Gastrocnemius medialis (tissue), 4 donors: ENCODE measurements at regions not wholly inside any gene's neighbourhood (a gene's known extent, or its start where the extent isn't known, plus 50 kb on each side); places are given as distances from the start of the nearest gene placed in this dataset.

ENCODE experiments used
- ATAC-seq, 2 donors: fragments of 150-250 bp; one replicate each; pipeline ENCODE4 v1.9.1; 2016
- DNase-seq, 2 donors: peaks; one replicate each; pipeline ENCODE4 v3.0.0-alpha.2; 2019
- H3K27ac ChIP-seq, 4 donors: fragments of 200-600 bp; sonication (generic); 1 replicate in 1 of 4; 2 replicates in 3 of 4; pipeline ENCODE4 v1.5.1; 2016 to 2018; ENCODE audit warnings: mild to moderate bottlenecking in 2 of 4, moderate library complexity in 1 of 4
- H3K27me3 ChIP-seq, 3 donors: fragments of 200-600 bp; sonication (generic) in 2 of 3; 1 replicate in 1 of 3; 2 replicates in 2 of 3; pipeline versions ENCODE4 v1.5.1 to v1.6.0; 2016 to 2019; ENCODE audit warnings: mild to moderate bottlenecking in 1 of 3, moderate library complexity in 1 of 3
- H3K36me3 ChIP-seq, 2 donors: fragments of 200-600 bp; sonication (generic) in 1 of 2; one replicate each; pipeline ENCODE4 v1.5.1; 2017 to 2018
- H3K4me1 ChIP-seq, 2 donors: fragments of 200-600 bp; sonication (generic) in 1 of 2; one replicate each; pipeline ENCODE4 v1.5.1; 2016 to 2017; ENCODE audit warnings: mild to moderate bottlenecking in 2 of 2
- H3K4me3 ChIP-seq, 4 donors: fragments of 200-600 bp; sonication (generic) in 3 of 4; 1 replicate in 1 of 4; 2 replicates in 3 of 4; pipeline ENCODE4 v1.5.1; 2016 to 2019; ENCODE audit warnings: mild to moderate bottlenecking in 2 of 4
- H3K9me3 ChIP-seq, 3 donors: fragments of 200-600 bp; sonication (generic) in 2 of 3; 1 replicate in 1 of 3; 2 replicates in 2 of 3; pipeline ENCODE4 v1.5.1; 2016 to 2019
- CTCF ChIP-seq, 5 experiments: fragments of 450-650 bp in 3 of 5; fragments of 200-600 bp in 2 of 5; sonication (generic) in 2 of 5; IDR thresholded peaks in 4 of 5; conservative IDR thresholded peaks in 1 of 5; 1 replicate in 4 of 5; 2 replicates in 1 of 5; pipeline ENCODE4 v1.5.1; 2016 to 2019; ENCODE audit warnings: antibody characterized with exemption in 5 of 5, mild to moderate bottlenecking in 3 of 5, moderate library complexity in 3 of 5
- POLR2A ChIP-seq, 2 donors: fragments of 450-650 bp; IDR thresholded peaks; one replicate each; pipeline ENCODE4 v1.6.1; 2017; ENCODE audit warnings: antibody characterized with exemption in 2 of 2, mild to moderate bottlenecking in 2 of 2, moderate library complexity in 2 of 2
- in situ Hi-C, 4 donors: fragments of 200-750 bp; cut with MboI; loops; one replicate each; pipeline versions ENCODE4 v1.15.0 to v1.8.0; 2017; ENCODE audit warnings: low sequenced_read_pairs in 4 of 4
- intact Hi-C: fragments of 100-400 bp; cut with DNase I; formaldehyde crosslinking; loops from one replicate; pipeline ENCODE4 v1.15.1; 2023; ENCODE audit warnings: low total_unique reads

- TF ChIP-seq CTCF (IDR thresholded peaks at IDR 0.05 in 4 of 5, conservative IDR thresholded peaks at IDR 0.05 in 1 of 5) (no peak), POLR2A (IDR thresholded peaks at IDR 0.05) (no peak)
- Histone ChIP-seq H3K27ac (no peak overlapping the region), H3K27me3 (no peaks in the 10 kb centered on the region), H3K9me3 (no peaks in the 10 kb centered on the region), H3K36me3 (no peaks in the 10 kb centered on the region), H3K4me3 (no peak overlapping the region), H3K4me1 (no peaks in the 10 kb centered on the region)
- in situ Hi-C loops = no loop called here
- DNase-seq (no peak), ATAC-seq (no peak)
- intact Hi-C loops = no loop called here
Measured at GRCh38 chr12:61072717-61073116, 1187.5 kb upstream of the USP15 start.

DNA sequence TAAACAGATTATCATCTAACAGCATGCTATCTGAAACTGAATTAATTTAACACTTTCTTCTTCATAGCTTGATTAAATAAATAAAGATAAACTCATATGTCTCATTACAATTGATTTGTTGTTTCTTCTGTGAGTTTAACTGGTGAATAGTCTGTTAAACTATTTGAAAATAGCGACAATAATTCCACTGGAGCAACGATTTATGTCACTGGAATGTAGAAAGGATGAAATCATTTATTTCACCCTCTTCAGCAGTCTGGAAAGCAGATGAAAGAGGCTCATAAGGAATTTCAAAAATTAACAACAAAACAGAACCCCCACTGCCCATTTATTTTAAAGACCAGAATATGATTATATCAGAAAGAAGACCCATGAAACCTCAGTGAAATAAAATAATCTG, 1165.1 kb upstream of the USP15 start:
- Histone ChIP-seq H3K4me1 (no peaks in the 10 kb centered on the region), H3K9me3 (no peaks in the 10 kb centered on the region), H3K4me3 (no peak overlapping the region), H3K27ac (no peak overlapping the region), H3K27me3 (no peaks in the 10 kb centered on the region), H3K36me3 (no peaks in the 10 kb centered on the region)
- TF ChIP-seq CTCF (IDR thresholded peaks at IDR 0.05 in 4 of 5, conservative IDR thresholded peaks at IDR 0.05 in 1 of 5) (no peak), POLR2A (IDR thresholded peaks at IDR 0.05) (no peak)
- intact Hi-C loops = no loop called here
- no peak for ATAC-seq
- in situ Hi-C loops = no loop called here
- no peak for DNase-seq

GRCh38 chr12:61098031-61098580, 1162.1 kb upstream of the USP15 start:
- Histone ChIP-seq H3K4me3 (no peak overlapping the region), H3K36me3 (no peaks in the 10 kb centered on the region), H3K9me3 (no peaks in the 10 kb centered on the region), H3K27me3 (no peaks in the 10 kb centered on the region), H3K27ac (no peak overlapping the region), H3K4me1 (no peaks in the 10 kb centered on the region)
- TF ChIP-seq POLR2A (IDR thresholded peaks at IDR 0.05) = no peak
- no peak for TF ChIP-seq CTCF (IDR thresholded peaks at IDR 0.05 in 4 of 5, conservative IDR thresholded peaks at IDR 0.05 in 1 of 5)
- ATAC-seq (no peak), DNase-seq (no peak)
- in situ Hi-C loops = no loop called here
- intact Hi-C loops = no loop called here

DNA sequence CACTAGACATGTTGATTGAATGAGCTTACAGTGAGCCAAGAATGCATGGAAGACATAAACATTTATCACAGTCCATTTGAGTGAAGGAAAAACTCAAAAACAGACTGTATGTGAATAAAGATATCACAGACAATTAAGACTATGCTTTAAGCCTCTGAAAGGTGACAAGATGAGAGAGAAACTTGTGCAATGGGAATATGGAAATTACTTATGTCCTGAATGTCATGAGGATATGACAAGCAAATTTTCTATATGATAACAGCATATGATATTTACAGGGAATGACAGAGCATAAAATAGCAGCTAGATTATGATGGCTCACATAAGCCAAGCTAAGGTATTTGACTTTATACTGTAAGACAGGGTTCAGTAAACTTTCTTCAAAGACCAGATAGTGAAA, 1153.1 kb upstream of the USP15 start:
- Histone ChIP-seq H3K9me3 (peaks cover 0 to 6% (median 0%) of the 10 kb centered on the region in 3 donors), H3K4me3 (no peak overlapping the region), H3K27ac (no peak overlapping the region), H3K36me3 (no peaks in the 10 kb centered on the region), H3K4me1 (no peaks in the 10 kb centered on the region), H3K27me3 (no peaks in the 10 kb centered on the region)
- DNase-seq (no peak), ATAC-seq (no peak)
- in situ Hi-C loops (no loop called here), intact Hi-C loops (no loop called here)
- no peak for TF ChIP-seq POLR2A (IDR thresholded peaks at IDR 0.05)
- no peak for TF ChIP-seq CTCF (IDR thresholded peaks at IDR 0.05 in 4 of 5, conservative IDR thresholded peaks at IDR 0.05 in 1 of 5)

DNA sequence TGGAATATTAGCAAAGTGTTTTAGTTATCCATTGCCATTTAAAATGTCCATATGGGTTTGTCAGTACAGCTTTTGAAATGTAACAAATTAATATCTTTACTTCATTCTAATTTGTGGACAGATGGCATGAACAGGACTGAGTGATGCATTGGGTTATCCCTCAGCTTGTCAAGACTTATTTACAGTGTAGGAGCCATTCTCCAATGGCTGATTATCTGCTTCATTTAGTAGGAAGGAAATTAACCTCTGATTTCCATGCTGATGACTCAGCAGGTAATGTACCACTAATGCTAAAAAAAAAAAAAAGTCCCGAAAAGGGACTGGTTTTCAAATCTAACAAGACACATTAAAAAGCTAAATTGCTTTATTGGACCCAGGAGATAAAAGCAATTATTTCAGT, 1149.0 kb upstream of the USP15 start:
- H3K27ac ChIP-seq = no peak overlapping the region
- no peaks in the 10 kb centered on the region for H3K36me3 ChIP-seq
- H3K4me1 ChIP-seq = no peaks in the 10 kb centered on the region
- ATAC-seq (no peak), DNase-seq (no peak)
- no peaks in the 10 kb centered on the region for H3K27me3 ChIP-seq
- in situ Hi-C loops = no loop called here
- H3K4me3 ChIP-seq = no peak overlapping the region
- no peaks in the 10 kb centered on the region for H3K9me3 ChIP-seq
- TF ChIP-seq POLR2A (IDR thresholded peaks at IDR 0.05) (no peak), CTCF (IDR thresholded peaks at IDR 0.05 in 4 of 5, conservative IDR thresholded peaks at IDR 0.05 in 1 of 5) (no peak)
- intact Hi-C loops = no loop called here
